ENCODE measurements at regions not wholly inside any gene's neighbourhood (a gene's known extent, or its start where the extent isn't known, plus 50 kb on each side); places are given as distances from the start of the nearest gene placed in this dataset.

DNA sequence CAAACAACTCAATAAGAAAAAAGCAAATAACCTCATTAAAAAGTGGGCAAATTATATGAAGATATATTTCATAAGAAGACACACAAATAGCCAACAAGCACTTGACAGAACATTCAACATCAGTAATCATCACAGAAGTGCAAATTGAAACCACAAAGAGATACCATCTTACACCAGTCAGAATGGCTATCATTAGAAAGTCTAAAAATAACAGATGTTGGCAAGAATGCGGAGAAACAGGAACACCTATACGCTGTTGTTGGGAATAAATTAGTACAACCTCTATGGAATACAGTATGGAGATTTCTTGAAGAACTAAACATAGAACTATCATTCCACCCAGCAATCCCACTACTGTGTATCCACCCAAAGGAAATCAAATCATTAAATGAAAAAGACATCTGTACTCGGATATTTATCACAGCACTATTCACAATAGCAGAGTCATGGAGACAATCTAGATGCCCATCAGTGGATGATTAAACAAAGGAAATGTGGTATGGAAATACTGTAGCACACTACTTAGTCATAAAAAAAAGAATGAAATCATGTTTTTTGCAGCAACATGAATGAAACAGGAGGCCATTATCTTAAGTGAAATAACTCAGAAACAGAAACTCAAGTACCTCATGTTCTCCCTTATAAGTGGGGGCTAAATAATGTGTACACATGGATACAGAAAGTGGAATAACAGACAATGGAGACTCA lies 106.8 kb upstream of the FST start:
- H3K27me3 ChIP-seq (replicated peaks; ENCODE audit: insufficient read depth): no peaks in the 10 kb centered on the region
- intact Hi-C loops (cut with DNase I): no loop called here
- no peaks in the 10 kb centered on the region for H3K4me1 ChIP-seq (replicated peaks)
- TF ChIP-seq, protein P1, sequence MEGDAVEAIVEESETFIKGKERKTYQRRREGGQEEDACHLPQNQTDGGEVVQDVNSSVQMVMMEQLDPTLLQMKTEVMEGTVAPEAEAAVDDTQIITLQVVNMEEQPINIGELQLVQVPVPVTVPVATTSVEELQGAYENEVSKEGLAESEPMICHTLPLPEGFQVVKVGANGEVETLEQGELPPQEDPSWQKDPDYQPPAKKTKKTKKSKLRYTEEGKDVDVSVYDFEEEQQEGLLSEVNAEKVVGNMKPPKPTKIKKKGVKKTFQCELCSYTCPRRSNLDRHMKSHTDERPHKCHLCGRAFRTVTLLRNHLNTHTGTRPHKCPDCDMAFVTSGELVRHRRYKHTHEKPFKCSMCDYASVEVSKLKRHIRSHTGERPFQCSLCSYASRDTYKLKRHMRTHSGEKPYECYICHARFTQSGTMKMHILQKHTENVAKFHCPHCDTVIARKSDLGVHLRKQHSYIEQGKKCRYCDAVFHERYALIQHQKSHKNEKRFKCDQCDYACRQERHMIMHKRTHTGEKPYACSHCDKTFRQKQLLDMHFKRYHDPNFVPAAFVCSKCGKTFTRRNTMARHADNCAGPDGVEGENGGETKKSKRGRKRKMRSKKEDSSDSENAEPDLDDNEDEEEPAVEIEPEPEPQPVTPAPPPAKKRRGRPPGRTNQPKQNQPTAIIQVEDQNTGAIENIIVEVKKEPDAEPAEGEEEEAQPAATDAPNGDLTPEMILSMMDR (IDR thresholded peaks at IDR 0.05): no peak
- no peak for TF ChIP-seq POLR2AphosphoS5 (IDR thresholded peaks at IDR 0.05)
- no peak for TF ChIP-seq POLR2A (IDR thresholded peaks at IDR 0.05)
- no peak overlapping the region for H3K27ac ChIP-seq
- H3K4me3 ChIP-seq: no peak overlapping the region
- H3K9me3 ChIP-seq: no peaks in the 10 kb centered on the region
- WGBS: 66% methylated on average over 3 of the region's 3 CpGs
- no peak for DNase-seq (ENCODE audit: low spot score)
- H3K36me3 ChIP-seq: no peaks in the 10 kb centered on the region

DNA sequence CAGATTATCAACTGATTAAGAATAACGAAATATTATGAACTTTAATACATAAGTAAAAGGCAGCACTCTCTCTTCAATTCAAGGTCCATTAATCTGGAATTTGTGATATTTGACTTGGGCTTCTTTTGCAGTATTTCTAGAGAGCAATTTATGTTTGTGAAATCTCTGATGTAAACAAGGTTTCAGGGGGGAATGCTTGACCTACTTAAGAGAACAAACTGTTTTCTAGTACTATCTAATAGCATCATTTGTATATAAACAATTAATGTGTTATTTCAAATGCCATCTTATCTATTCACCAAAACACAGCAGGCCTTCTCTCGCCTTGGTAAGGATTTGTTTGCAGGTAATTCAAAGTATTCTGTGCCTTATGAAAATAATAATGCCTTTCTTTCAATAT lies 103.6 kb upstream of the FST start:
- Histone ChIP-seq H3K9me3 (no peaks in the 10 kb centered on the region), H3K27me3 (replicated peaks; ENCODE audit: insufficient read depth) (no peaks in the 10 kb centered on the region), H3K4me3 (no peak overlapping the region), H3K4me1 (replicated peaks) (no peaks in the 10 kb centered on the region), H3K36me3 (no peaks in the 10 kb centered on the region), H3K27ac (no peak overlapping the region)
- DNase-seq (ENCODE audit: low spot score): no peak
- 76% methylated on average over 2 of the region's 2 CpGs for WGBS
- intact Hi-C loops (cut with DNase I): no loop called here
- TF ChIP-seq POLR2A (IDR thresholded peaks at IDR 0.05) (no peak), POLR2AphosphoS5 (IDR thresholded peaks at IDR 0.05) (no peak)
- TF ChIP-seq, protein P1 (IDR thresholded peaks at IDR 0.05): no peak

DNA sequence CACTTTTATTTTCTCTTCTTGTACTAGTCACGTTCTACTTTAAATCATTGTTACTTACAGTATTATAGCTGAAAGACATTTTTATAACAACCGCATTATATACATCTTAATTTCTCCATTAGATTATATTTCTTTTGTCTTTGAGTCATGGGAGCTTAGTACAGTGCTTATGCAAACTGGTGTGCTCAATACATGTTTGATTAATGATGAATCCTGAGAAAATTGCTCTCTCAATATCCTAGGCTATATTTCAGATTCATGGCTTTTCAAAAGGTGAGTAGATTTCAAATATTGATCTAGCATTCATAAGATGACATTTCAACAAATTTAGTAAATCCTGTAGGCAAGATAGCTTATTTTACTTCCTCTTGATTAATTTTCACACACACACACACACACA lies 102.2 kb upstream of the FST start:
- TF ChIP-seq POLR2A (IDR thresholded peaks at IDR 0.05): no peak
- Histone ChIP-seq H3K36me3 (no peaks in the 10 kb centered on the region), H3K27me3 (replicated peaks; ENCODE audit: insufficient read depth) (no peaks in the 10 kb centered on the region), H3K9me3 (no peaks in the 10 kb centered on the region), H3K4me1 (replicated peaks) (no peaks in the 10 kb centered on the region), H3K27ac (no peak overlapping the region), H3K4me3 (no peak overlapping the region)
- intact Hi-C loops (cut with DNase I): no loop called here
- 86% methylated on average over 2 of the region's 2 CpGs for WGBS
- no peak for DNase-seq (ENCODE audit: low spot score)

DNA sequence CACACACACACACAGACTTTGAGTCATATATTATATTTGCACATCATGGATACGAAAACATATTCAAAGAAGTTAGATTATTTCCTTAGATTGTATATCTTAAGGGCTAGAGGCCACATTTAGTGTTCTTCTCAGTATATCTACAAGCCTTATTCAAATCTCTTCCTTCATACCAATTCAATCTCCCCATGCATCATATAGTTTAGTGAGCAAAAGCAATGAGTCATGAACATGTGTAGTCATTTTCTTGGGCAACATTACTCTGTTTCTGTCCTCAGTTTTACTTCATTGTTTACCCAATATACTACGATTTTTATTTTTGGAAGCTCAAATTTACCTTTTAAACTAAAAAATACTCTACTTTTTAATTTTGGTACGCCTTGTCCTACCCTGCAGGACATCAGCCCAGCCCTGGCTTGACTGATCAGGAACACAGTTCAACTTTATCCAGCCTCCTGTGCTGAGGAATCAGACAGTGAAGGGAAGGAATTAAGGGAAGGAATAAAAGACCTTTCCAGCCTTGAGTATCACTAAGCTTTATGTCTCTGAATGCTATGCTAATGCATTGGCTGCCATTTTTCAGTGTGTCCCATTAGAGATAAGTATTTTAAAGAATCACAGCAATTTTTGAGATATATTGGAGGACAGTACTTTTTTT lies 101.7 kb upstream of the FST start:
- no peaks in the 10 kb centered on the region for H3K4me1 ChIP-seq (replicated peaks)
- intact Hi-C loops (cut with DNase I): no loop called here
- TF ChIP-seq POLR2A (IDR thresholded peaks at IDR 0.05): no peak
- TF ChIP-seq, protein P1 (IDR thresholded peaks at IDR 0.05): no peak
- TF ChIP-seq POLR2AphosphoS5 (IDR thresholded peaks at IDR 0.05): no peak
- H3K9me3 ChIP-seq: no peaks in the 10 kb centered on the region
- no peak overlapping the region for H3K4me3 ChIP-seq
- H3K27ac ChIP-seq: no peak overlapping the region
- no peaks in the 10 kb centered on the region for H3K36me3 ChIP-seq
- H3K27me3 ChIP-seq (replicated peaks; ENCODE audit: insufficient read depth): no peaks in the 10 kb centered on the region
- WGBS: 73% methylated on average over 3 of the region's 3 CpGs
- DNase-seq (ENCODE audit: low spot score): no peak

DNA sequence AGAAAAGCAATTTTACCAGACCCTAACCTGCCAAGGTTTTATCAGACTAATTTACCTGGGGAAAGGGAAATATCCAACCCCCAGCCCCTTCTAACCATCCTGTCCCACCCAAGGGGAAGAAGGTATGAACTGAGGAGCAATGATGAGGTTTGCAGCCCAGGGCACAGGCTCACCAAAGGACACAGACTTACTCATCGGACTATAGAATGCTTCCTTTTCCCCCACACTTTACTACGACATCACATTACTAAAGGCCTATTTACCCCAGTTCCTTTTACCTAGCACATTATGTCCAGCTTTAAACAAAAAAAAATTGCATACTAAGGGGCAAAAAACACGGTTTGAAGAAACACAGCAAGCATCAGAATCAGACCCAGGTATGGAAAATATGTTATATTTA lies 94.1 kb upstream of the FST start:
- Histone ChIP-seq H3K4me3 (no peak overlapping the region), H3K36me3 (no peaks in the 10 kb centered on the region), H3K9me3 (no peaks in the 10 kb centered on the region), H3K27me3 (replicated peaks; ENCODE audit: insufficient read depth) (no peaks in the 10 kb centered on the region), H3K4me1 (replicated peaks) (no peaks in the 10 kb centered on the region), H3K27ac (no peak overlapping the region)
- intact Hi-C loops (cut with DNase I): no loop called here
- TF ChIP-seq POLR2AphosphoS5 (IDR thresholded peaks at IDR 0.05) (no peak), POLR2A (IDR thresholded peaks at IDR 0.05) (no peak)
- TF ChIP-seq, protein P1 (IDR thresholded peaks at IDR 0.05): no peak
- no peak for DNase-seq (ENCODE audit: low spot score)
- 86% methylated on average over 3 of the region's 3 CpGs for whole genome bisulfite sequencing

All from prostate gland (tissue), 2 donors.